ENCODE measurements at regions not wholly inside any gene's neighbourhood (a gene's known extent, or its start where the extent isn't known, plus 50 kb on each side); places are given as distances from the start of the nearest gene placed in this dataset.

- DNase-seq, result no peak
Observed at GRCh38 chr16:81185416-81185815, 53.1 kb upstream of the BCO1 start.

- peak; percentile 17 for DNase-seq
Observed at GRCh38 chr16:81181013-81181720, 57.3 kb upstream of the BCO1 start.

- DNase-seq, result no peak
Observed at GRCh38 chr16:81180578-81180977, 57.9 kb upstream of the BCO1 start.

DNA sequence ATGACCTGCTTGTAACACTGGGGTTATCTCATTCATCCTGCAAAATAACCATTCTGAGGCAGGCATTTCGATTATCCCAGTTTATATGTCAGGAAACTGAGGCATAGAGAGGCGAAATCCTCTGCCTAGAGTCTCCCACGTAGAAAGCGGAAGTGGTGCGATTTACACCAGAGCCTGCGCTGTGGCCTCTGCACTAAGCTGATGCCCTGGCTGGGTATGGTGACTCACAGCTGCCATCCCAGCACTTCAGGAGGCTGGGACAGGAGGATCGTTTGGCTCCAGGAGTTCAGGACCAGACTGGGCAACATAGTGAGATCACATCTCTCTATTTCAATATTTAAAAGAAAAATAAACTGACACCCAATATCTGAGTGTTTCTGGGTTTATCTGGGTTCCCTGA is 59.3 kb upstream of the BCO1 start:
- no peak for DNase-seq

GRCh38 chr16:81175325-81175891 is 63.1 kb upstream of the BCO1 start:
- no peak for DNase-seq

DNA sequence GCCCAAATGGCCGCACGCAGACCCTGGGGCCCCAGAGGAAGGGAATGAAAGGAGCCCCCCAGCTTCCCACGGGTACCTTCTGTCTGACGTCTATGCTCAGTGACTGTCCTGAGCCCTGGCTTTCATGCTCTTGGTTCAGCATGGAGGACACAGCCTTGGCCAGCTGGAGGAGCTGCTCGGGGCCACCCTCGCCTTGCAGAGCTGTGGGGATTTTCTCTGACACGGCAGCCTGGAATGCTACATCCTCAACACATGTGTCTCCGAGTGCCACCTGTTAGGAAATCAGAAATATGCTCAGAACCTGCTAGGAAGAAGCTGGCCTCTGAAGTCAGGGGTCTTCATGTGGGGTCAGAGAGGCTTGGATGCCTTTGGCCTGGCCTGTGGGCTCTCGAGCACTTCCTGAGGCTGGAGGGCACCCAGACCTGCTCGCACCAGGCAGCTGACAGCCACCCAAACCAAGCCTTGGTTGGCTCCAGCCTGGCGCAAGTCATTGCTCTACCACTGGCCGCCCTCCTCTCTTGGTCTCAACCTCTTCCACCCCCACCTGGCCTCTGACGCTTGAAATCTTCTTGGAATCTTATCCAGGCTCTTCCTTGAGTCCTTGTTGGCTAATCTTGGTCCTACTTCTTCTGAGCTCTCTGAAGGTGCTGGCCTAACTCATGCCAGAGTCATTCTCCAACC is 63.7 kb upstream of the BCO1 start:
- DNase-seq, result no peak

GRCh38 chr16:81172769-81173658 is 65.5 kb upstream of the BCO1 start:
- no peak for DNase-seq

DNA sequence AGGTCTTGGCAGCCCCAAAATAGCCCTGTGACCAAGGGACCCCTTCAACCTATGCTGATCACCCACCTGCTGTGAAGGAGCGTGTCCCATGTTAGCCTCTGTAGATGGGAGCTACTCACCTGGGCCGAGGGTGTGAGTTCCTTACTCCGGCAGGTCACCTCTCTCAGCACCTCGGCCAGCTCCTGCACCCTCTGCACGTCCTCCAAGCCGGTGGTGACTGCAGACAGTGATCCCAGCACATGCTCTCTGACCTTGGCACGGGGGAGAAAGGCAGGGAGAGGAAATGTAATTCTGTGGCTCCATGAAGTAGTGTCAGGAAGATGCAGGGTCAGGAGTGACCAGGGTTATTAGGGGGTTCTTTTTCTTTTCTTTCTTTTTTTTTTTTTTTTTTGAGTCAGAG is 67.7 kb upstream of the BCO1 start:
- DNase-seq, result no peak

DNA sequence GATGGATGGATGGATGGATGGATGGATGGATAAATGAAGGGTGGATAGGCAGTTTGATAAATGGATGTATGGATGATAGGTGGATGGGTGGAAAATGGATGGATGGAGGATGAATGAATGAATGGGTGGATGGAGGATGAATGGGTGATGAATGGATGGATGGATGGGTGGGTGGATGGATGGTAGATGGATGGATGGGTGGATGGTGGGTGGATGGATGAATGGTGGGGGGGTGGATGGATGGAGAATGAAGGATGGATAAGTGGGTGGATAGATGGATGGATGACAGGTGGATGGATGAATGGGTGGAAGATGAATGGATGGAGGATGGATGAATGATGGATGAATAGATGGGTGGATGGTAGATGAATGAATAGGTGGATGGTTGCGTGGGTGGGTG is 70.1 kb upstream of the BCO1 start:
- no peak for DNase-seq

GRCh38 chr16:81167851-81168250 is 70.6 kb upstream of the BCO1 start:
- no peak for DNase-seq

DNA sequence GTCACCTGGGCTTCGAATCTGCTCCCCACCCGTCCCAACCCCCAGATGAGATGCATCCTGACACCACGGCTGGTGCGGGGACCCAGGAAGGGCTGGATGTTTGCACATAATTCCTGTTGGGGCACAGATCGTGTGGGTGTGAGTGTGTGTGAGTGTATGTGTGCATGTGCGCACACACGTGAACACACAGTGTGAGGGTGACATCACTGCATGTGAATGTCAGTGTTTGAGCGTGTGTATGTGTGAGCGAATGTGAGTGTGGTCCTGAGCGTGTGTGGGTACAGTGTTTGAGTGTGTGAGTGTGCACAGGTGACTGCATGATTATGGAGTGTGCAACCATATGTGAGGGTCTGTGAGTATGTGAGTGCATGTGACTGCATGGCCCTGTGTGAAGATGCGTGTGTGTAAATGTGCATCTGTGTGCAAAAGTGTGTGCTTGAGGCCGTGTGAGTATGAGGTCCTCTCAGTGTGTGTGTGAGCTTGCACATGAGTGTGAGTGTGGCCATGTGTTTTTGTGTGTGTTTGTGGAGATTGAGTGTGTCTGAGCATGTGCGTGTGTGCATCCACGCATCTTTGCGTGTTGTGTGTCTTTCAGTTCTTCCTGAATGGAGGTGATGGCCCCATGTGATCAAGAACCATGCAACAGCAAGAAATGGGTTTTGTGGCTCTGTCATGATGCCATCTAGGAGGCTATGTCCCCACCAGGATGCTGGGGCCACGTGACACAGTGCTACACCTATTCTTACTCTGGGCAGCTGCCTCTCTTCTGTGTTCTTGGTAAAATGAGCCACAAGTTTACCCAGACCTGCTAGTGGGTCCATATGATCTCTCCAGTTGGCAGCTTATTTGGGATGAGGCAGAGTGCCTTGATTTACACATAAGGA is 70.5 kb upstream of the GCSH start:
- DNase-seq, result no peak

DNA sequence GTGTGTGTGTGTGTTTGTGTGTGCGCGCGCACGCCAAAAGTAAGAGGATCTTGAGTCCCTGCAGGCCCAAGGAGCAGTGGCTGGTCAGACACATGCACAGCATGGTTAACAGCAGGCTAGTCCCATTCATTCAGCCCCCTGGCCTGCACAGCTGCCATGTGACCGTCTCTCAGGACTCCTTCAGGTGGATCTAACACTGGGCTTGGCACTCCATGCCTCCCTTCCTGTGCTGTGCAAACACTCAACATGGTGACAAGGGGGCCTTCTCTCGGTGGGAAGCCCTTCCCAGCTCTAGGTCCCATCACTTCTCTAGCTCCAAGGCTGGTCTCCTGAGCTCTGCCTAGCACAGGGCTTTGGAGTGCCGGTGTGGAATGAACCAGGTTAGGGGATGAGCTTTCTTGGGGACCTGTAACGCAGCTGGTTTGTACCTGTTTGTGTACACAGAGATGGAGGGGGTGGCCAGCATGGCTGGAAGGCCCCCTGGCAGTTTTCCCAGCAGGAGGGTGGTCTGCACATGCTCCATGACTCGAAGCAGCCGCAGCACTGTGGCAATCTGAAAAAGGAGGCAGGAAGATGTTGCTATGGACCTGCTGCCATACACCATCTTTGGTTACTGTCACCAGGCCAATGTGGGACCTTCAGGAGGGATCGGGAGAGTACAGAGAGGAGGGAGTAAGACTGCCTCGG is 69.4 kb upstream of the GCSH start:
- peak; percentile 24 for DNase-seq

DNA sequence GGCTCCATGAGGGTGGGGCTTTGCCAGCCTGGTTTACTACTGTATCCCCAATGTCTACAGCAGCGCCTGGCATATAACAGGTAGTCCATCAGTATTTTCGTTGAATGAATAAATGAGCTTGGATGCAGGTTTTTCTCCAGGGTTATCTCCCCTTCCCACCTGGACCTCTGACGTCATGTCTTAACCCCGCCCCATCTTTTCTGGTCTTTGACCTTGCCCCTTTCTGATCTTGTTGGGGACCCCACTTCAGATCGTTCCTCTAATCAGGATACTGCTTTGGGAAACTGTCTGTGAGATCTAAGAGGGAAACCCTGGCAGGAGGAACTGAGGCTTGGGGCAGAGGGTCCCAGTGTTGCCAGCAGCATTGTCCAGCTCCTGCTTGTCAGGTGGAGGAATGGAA is 68.8 kb upstream of the GCSH start:
- DNase-seq, result no peak

GRCh38 chr16:81164481-81164880 is 68.3 kb upstream of the GCSH start:
- peak; percentile 54 for DNase-seq

DNA sequence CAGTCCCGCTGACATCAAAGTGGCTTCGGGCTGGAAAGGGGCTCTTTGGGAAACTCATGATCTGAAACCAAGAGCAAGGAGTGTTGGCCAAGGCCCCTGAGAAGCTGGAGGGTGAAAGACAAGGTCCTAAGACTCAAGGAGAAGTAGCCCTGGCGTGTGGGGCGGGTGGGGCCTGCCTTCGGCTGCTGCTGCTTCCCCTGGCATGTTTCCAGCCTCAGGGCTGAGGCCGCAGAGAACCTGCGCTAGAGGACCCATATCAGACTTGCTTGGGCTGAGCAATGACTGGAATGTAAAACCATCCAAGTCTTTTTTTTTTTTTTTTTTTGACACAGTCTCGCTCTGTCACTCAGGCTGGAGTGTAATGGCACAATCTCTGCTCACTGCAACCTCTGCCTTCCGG is 67.5 kb upstream of the GCSH start:
- DNase-seq, result no peak

- DNase-seq, result no peak
Observed at GRCh38 chr16:81158964-81159363, 62.8 kb upstream of the GCSH start.

DNA sequence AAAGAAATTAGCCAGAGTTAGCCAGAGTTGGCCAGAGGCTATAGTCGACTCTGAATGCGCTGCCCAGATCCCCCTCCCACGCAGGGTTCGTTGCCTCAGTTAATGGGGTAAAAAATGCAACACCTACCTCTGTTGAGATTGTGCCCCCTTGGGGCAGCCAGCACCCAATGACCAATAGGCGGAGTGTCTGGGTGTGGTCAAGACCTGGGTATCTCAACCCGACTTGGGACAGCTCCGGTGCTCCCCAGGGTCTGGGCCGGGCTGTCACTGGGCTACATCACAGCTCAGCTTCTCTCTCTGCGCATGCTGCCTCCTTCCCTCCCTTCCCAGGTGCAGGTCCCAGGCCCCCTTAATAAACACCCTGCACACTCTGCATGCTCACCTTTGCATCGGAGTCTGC is 59.6 kb upstream of the GCSH start:
- no peak for DNase-seq

DNA sequence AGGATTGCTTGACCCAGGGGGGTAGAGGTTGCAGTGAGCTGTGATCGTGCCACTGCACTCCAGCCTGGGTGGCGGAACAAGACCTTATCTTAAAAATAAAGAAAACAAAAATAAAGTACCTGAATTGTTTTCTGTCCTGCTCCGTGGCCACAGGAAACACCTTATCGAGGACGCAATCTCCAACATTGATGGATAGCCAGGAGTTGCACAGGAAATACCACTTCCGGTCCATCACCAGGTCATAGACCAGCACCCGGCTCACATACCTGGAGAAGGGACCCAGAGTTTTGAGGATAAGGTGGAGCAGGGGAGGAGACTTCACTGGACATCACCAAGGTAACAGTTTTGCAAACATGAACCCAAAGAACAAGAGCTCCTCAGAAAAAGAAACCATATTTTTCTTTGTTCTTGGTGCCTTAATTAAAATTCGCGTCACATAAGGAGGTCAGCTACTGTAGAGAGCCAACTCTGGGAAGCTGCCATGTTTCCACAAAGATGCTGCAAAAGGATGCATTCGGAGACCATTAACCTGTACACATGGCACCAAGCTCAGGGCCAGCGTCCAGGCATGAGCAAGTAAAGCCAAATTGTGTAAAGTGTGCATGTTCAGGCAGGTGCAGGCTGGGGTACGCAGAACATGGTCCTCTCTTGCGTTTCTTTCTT is 55.6 kb upstream of the GCSH start:
- DNase-seq, result no peak

GRCh38 chr16:81149614-81150013 is 53.4 kb upstream of the GCSH start:
- no peak for DNase-seq

DNA sequence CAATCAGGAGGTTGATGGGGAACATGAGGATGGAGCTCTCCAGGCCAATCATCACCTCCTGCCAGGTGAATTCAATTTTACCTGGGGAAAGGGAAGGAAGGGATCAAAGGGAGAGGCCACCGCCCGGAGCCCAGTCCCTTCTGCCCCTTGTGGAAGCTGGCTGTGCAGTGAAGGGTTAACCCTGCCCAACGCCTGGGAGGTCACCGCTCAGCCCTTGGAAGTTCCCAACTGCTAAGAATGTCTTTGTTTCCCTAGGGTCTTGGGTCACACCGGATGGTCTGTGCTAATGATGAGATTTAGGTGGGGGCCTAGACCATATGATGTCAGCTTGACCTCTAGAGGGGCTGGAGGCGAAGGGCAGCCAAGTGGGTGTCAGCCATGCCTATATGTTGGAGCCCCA is 52.1 kb upstream of the GCSH start:
- no peak for DNase-seq
